A549 (cell line): ENCODE measurements at regions not wholly inside any gene's neighbourhood (a gene's known extent, or its start where the extent isn't known, plus 50 kb on each side); places are given as distances from the start of the nearest gene placed in this dataset.
A peak's percentile ranks its signal among the peaks of the same experiment; 100 is the strongest.

Source experiments
- ATAC-seq, 2 experiments: fragments of 200-7000 bp in 1 of 2; fragments of >200 bp in 1 of 2; cut with Nextera tagmentation in 1 of 2; cut with Tn5 transposase in 1 of 2; 3 replicates each; pipeline versions ENCODE4 v1.8.0 to v1.9.1; 2018 to 2020; ENCODE audit warnings: mild to moderate bottlenecking in 1 of 2, moderate library complexity in 1 of 2
- CTCF ChIA-PET: fragments of 300-600 bp; sonication (Branson Sonifier 250); formaldehyde crosslinking; extraction: SDS; loops from one replicate; lab custom pipeline; 2021; ENCODE audit warnings: antibody characterized with exemption, inconsistent platforms; lab: Yijun Ruan, JAX
- POLR2A ChIA-PET: fragments of 350-600 bp; formaldehyde crosslinking; extraction: SDS; loops from one replicate; lab custom pipeline; 2021; ENCODE audit warnings: antibody characterized with exemption, inconsistent platforms; lab: Yijun Ruan, JAX
- DNase-seq, 2 experiments: peaks; one replicate each; pipeline versions ENCODE4 v3.0.0 to v3.0.0-alpha.2; 2011 to 2016; ENCODE audit warnings: low read depth in 1 of 2, low spot score in 1 of 2
- FAIRE-seq: peaks from 2 replicates; lab custom pipeline; 2011; peaks lifted over from hg19 to GRCh38; lab: Jason Lieb, UNC
- H3K27ac ChIP-seq, 2 experiments: fragments of >200 bp; sonication (Bioruptor Twin); formaldehyde crosslinking; 3 replicates each; pipeline ENCODE4 v1.5.1; 2016 to 2017
- H3K4me1 ChIP-seq: fragments of >200 bp; sonication (Bioruptor Twin); formaldehyde crosslinking; 3 replicates; pipeline ENCODE4 v1.6.1; 2016
- H3K4me2 ChIP-seq: fragments of >200 bp; sonication (Bioruptor Twin); formaldehyde crosslinking; 3 replicates; pipeline ENCODE4 v1.6.1; 2016
- H3K4me3 ChIP-seq: fragments of >200 bp; sonication (Bioruptor Twin); formaldehyde crosslinking; 3 replicates; pipeline ENCODE4 v1.5.1; 2016
- H3K9me3 ChIP-seq: fragments of >200 bp; sonication (Bioruptor Twin); formaldehyde crosslinking; 3 replicates; pipeline ENCODE4 v1.6.1; 2016
- CBX2 ChIP-seq: fragments of 200-600 bp; sonication (generic); IDR thresholded peaks from 2 replicates; pipeline ENCODE4 v1.6.1; 2016; ENCODE audit warnings: low read depth, mild to moderate bottlenecking, borderline replicate concordance
- ESRRA ChIP-seq: fragments of 150-350 bp; IDR thresholded peaks from 2 replicates; pipeline ENCODE4 v1.6.1; 2014; ENCODE audit warnings: mild to moderate bottlenecking, low read length, borderline replicate concordance
- FOSL2 ChIP-seq, 2 experiments: fragments of 450-650 bp in 1 of 2; fragments of >200 bp in 1 of 2; sonication (Bioruptor Twin) in 1 of 2; formaldehyde crosslinking; IDR thresholded peaks; 2 replicates each; pipeline versions ENCODE4 v1.5.0 to v1.6.1; 2016 to 2020; ENCODE audit warnings: mild to moderate bottlenecking in 1 of 2, moderate library complexity in 1 of 2
- FOXS1 ChIP-seq: fragments of 250-450 bp; sonication (Bioruptor Pico); IDR thresholded peaks from 2 replicates; pipeline ENCODE4 v1.5.0; 2020; ENCODE audit warnings: mild to moderate bottlenecking, moderate library complexity
- JUN ChIP-seq, 2 experiments: fragments of >200 bp; sonication (Bioruptor Twin); formaldehyde crosslinking; IDR thresholded peaks; 2 replicates in 1 of 2; 3 replicates in 1 of 2; pipeline ENCODE4 v1.6.1; 2016 to 2017
- JUNB ChIP-seq: fragments of >200 bp; sonication (Bioruptor Twin); formaldehyde crosslinking; IDR thresholded peaks from 2 replicates; pipeline ENCODE4 v1.6.1; 2016
- MAX ChIP-seq: IDR thresholded peaks from 2 replicates; pipeline ENCODE4 v1.6.1; 2012
- MYC ChIP-seq: IDR thresholded peaks from 2 replicates; pipeline ENCODE4 v1.6.1; 2012; ENCODE audit warnings: mild to moderate bottlenecking, inconsistent platforms, low read length, improper control_type of control experiment, borderline replicate concordance
- NFE2L2 ChIP-seq: fragments of 150-350 bp; conservative IDR thresholded peaks from 2 replicates; pipeline ENCODE4 v1.6.1; 2014; ENCODE audit warnings: low read length
- NPAS2 ChIP-seq: fragments of 250-450 bp; sonication (Bioruptor Pico); IDR thresholded peaks from 2 replicates; pipeline ENCODE4 v1.8.0; 2022; ENCODE audit warnings: mild to moderate bottlenecking, moderate library complexity, borderline replicate concordance
- PBX3 ChIP-seq: IDR thresholded peaks from 2 replicates; pipeline ENCODE4 v1.6.1; 2012
- PHF8 ChIP-seq: fragments of 200-600 bp; sonication (generic); IDR thresholded peaks from 2 replicates; pipeline ENCODE4 v1.6.1; 2016; ENCODE audit warnings: low read depth, mild to moderate bottlenecking, antibody characterized with exemption, moderate library complexity, borderline replicate concordance
- RARB ChIP-seq: fragments of 250-450 bp; sonication (Bioruptor Pico); IDR thresholded peaks from 2 replicates; pipeline ENCODE4 v1.8.0; 2021; ENCODE audit warnings: mild to moderate bottlenecking, moderate library complexity
- RFX5 ChIP-seq: fragments of 450-650 bp; IDR thresholded peaks from 2 replicates; pipeline ENCODE4 v1.7.1; 2014; ENCODE audit warnings: antibody characterized with exemption, mild to moderate bottlenecking, moderate library complexity
- RNF2 ChIP-seq: fragments of 200-600 bp; sonication (generic); IDR thresholded peaks from 2 replicates; pipeline ENCODE4 v1.6.1; 2016; ENCODE audit warnings: low read depth, mild to moderate bottlenecking, antibody characterized with exemption, moderate library complexity, borderline replicate concordance
- ZFP36 ChIP-seq: fragments of 450-650 bp; IDR thresholded peaks from 2 replicates; pipeline ENCODE4 v1.6.1; 2014; ENCODE audit warnings: borderline replicate concordance; ENCODE audit not compliant: partially characterized antibody
- ZNF302 ChIP-seq: fragments of 250-450 bp; sonication (Bioruptor Pico); IDR thresholded peaks from 2 replicates; pipeline ENCODE4 v1.9.0; 2021; ENCODE audit warnings: inconsistent platforms, mild to moderate bottlenecking, moderate library complexity
- ZSCAN20 ChIP-seq: fragments of 250-450 bp; sonication (Bioruptor Pico); IDR thresholded peaks from 2 replicates; pipeline ENCODE4 v1.8.0; 2022; ENCODE audit warnings: mild to moderate bottlenecking, moderate library complexity
- WGBS: methylation state at CpG from one replicate; pipeline ENCODE4 v1.1.6; 2017; ENCODE audit errors: missing lambda C conversion rate; 5-methylcytosine and 5-hydroxymethylcytosine counted together
- TF ChIP-seq, protein P1 (sequence below): fragments of 450-650 bp; IDR thresholded peaks from 2 replicates; pipeline ENCODE4 v1.6.1; 2014; ENCODE audit warnings: antibody characterized with exemption

DNA sequence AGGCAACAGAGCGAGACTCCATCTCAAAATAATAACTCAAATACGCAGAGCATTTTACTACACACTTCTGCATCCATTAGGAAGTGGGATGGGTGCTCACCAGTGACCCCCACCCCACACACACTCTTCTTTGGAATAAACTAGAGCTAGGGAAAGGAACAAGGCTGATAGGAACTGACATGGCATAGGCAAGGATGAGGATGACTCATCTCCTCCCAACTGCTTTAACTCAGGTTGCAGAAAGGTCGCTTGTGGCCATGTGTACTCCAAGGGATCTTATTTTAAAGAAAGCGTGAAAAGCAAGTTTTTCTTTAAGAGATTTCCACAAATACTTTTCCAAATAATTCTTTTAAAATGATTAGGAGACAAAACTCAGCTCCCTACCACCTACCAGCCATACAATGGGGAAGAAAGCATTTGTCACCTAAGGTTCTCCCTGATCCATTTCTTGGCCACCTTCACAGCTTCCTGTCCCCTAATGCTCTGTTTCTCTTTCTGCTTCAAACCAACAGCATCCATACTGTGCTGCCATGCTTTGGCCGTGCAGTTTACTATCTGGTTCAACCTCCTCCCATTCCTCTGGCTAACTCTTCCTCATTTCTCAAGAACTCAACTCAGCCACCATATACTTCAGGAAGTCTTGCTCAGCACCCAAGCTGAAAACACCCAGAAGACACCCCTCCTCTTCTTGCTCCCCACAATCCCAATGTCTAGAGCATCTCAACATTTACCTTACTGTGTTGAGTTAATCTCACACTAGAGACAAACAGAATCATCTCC lies 211.9 kb downstream of the ACTL7B start:
- Histone ChIP-seq H3K4me3 (no peak overlapping the region), H3K9me3 (no peaks in the 10 kb centered on the region), H3K27ac (no peak overlapping the region), H3K4me1 (no peaks in the 10 kb centered on the region), H3K4me2 (no peak overlapping the region)
- no peak for TF ChIP-seq ZSCAN20 (CRISPR knock-in tag)
- no peak for TF ChIP-seq FOSL2 (IDR thresholded peaks at IDR 0.05)
- TF ChIP-seq FOSL2 (CRISPR knock-in tag; IDR thresholded peaks at IDR 0.05) = peak; percentile 22; the same call in 1 of the 2 replicates
- DNase-seq = no peak
- ChIA-PET CTCF (interaction anchor here (0.6 kb wide), 1 partner anchor 36 kb away, joined by 3 read pairs; no protein-coding TSS in a partner anchor), POLR2A (no interaction called here)
- WGBS = 56% methylated on average over 5 of the region's 5 CpGs
- no peak for ATAC-seq
- no peak for FAIRE-seq

- H3K4me2 ChIP-seq = no peak overlapping the region
- ATAC-seq (no peak), FAIRE-seq (no peak), DNase-seq (no peak)
- H3K4me1 ChIP-seq = no peaks in the 10 kb centered on the region
- H3K27ac ChIP-seq = no peak overlapping the region
- H3K4me3 ChIP-seq = no peak overlapping the region
- WGBS = 82% methylated on average over 3 of the region's 3 CpGs
- H3K9me3 ChIP-seq = no peaks in the 10 kb centered on the region
- POLR2A ChIA-PET = no interaction called here
- no peak for TF ChIP-seq ESRRA
- TF ChIP-seq MAX = no peak
- TF ChIP-seq, protein P1, sequence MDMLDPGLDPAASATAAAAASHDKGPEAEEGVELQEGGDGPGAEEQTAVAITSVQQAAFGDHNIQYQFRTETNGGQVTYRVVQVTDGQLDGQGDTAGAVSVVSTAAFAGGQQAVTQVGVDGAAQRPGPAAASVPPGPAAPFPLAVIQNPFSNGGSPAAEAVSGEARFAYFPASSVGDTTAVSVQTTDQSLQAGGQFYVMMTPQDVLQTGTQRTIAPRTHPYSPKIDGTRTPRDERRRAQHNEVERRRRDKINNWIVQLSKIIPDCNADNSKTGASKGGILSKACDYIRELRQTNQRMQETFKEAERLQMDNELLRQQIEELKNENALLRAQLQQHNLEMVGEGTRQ = no peak
- TF ChIP-seq FOXS1 (CRISPR knock-in tag) = no peak
- TF ChIP-seq NPAS2 (CRISPR knock-in tag) = no peak
- no peak for TF ChIP-seq ZFP36
- no peak for TF ChIP-seq RFX5
- no peak for TF ChIP-seq RNF2
- CTCF ChIA-PET = no interaction called here
These were observed 212.9 kb downstream of the ACTL7B start for GRCh38 chr9:108642871-108643270.

DNA sequence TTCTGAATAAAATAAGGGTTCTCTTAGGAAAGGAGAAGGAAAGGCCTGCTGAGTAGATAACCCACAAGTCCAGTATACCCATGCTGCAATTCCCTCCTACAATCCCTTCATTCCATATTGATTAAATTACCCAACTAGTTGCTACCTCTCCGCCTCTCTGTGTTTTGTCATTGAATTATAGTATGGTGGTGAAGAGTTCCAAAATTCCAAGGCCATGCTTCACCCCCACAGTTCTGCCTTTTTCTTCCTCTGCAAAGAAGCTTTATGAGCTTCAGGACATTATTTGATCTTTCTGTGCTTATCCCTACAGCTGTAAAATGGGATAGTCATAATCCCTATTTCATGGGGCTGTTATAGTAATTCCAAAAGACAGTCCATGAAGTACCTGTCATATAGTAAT lies 215.6 kb downstream of the ACTL7B start:
- no peak overlapping the region for H3K4me2 ChIP-seq
- no peak for ATAC-seq
- no peak for FAIRE-seq
- 71% methylated on average over 1 of the region's 1 CpG for WGBS
- TF ChIP-seq ZNF302 (no peak), JUN (IDR thresholded peaks at IDR 0.05) (no peak), PBX3 (no peak), MYC (no peak), JUNB (no peak), RARB (CRISPR knock-in tag) (no peak), ZFP36 (no peak)
- TF ChIP-seq, all 56 proteins: peak for 0
- Histone ChIP-seq H3K27ac (no peak overlapping the region), H3K4me3 (no peak overlapping the region), H3K9me3 (no peaks in the 10 kb centered on the region), H3K4me1 (no peaks in the 10 kb centered on the region)
- no peak for DNase-seq
- ChIA-PET POLR2A (no interaction called here), CTCF (interaction anchor here (0.8 to 1.0 kb wide), 2 partner anchors 28 to 116 kb away, joined by 3 to 5 read pairs; no protein-coding TSS in a partner anchor)

DNA sequence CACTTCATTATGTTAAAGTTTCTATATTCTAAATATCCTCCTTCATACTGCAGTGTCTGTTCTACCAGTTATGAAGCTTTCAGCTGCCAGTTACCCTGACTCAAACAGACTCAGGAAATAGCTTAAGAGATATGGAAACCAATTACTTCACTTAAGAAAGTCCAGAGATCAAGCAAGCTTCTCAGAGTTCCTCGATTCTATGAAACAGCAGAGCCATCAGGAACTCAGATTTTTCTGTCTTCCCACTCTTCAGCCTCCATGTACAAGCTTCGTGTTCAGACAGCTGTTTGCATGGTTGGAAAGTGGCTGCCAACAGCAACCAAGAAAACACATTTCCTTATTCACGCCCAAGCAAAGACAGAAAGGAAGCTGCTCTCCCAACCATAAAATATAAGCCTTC lies 216.1 kb downstream of the ACTL7B start:
- CTCF ChIA-PET = interaction anchor here (0.8 to 1.0 kb wide), 3 partner anchors 28 to 1174 kb away, joined by 3 to 5 read pairs (median 3); no protein-coding TSS in a partner anchor
- peaks cover 2% of the 10 kb centered on the region; the same call in 2 of the 3 replicates for H3K4me1 ChIP-seq
- WGBS = 29% methylated on average over 3 of the region's 3 CpGs
- no peaks in the 10 kb centered on the region for H3K9me3 ChIP-seq
- no peak overlapping the region for H3K4me2 ChIP-seq
- FAIRE-seq = no peak
- DNase-seq = no peak
- TF ChIP-seq NFE2L2 (no peak), PHF8 (no peak), CBX2 (no peak)
- TF ChIP-seq, protein P1 = no peak
- no peak overlapping the region for H3K27ac ChIP-seq
- ATAC-seq = no peak
- H3K4me3 ChIP-seq = no peak overlapping the region
- POLR2A ChIA-PET = no interaction called here
